HCT116 (cell line): ENCODE measurements at regions not wholly inside any gene's neighbourhood (a gene's known extent, or its start where the extent isn't known, plus 50 kb on each side); places are given as distances from the start of the nearest gene placed in this dataset.

ENCODE experiments used
- ATF3 ChIP-seq: IDR thresholded peaks from 2 replicates; pipeline ENCODE4 v1.6.1; 2012
- CEBPB ChIP-seq: IDR thresholded peaks from 2 replicates; pipeline ENCODE4 v1.6.1; 2012; ENCODE audit warnings: low read depth
- ELF1 ChIP-seq: IDR thresholded peaks from 2 replicates; pipeline ENCODE4 v1.6.1; 2012; ENCODE audit warnings: low read depth, borderline replicate concordance
- MAX ChIP-seq: IDR thresholded peaks from 2 replicates; pipeline ENCODE4 v1.6.1; 2012
- POLR2A ChIP-seq: IDR thresholded peaks from 2 replicates; pipeline ENCODE4 v1.7.0; 2011; ENCODE audit warnings: borderline replicate concordance; ENCODE audit not compliant: insufficient read depth, insufficient read length; ENCODE audit errors: extremely low read depth
- TCF7L2 ChIP-seq: IDR thresholded peaks from 2 replicates; pipeline ENCODE4 v1.7.0; 2011; ENCODE audit warnings: borderline replicate concordance, inconsistent platforms; ENCODE audit not compliant: insufficient read depth, insufficient read length; ENCODE audit errors: extremely low read depth
- YY1 ChIP-seq: IDR thresholded peaks from 2 replicates; pipeline ENCODE4 v1.6.1; 2011; ENCODE audit warnings: low read length, low read depth, moderate library complexity, mild to moderate bottlenecking; ENCODE audit not compliant: insufficient replicate concordance; ENCODE audit errors: extremely low read depth
- TF ChIP-seq, protein P1 (sequence below), 3 experiments: fragments of 200-600 bp in 1 of 3; sonication (generic) in 1 of 3; IDR thresholded peaks in 2 of 3; conservative IDR thresholded peaks in 1 of 3; 2 replicates each; pipeline ENCODE4 v1.5.1; 2012 to 2017; ENCODE audit warnings: low read depth in 2 of 3, low read length in 2 of 3, antibody characterized with exemption in 1 of 3, borderline replicate concordance in 1 of 3, control low read depth in 1 of 3, mild to moderate bottlenecking in 1 of 3, mixed read lengths in 1 of 3, mixed run types in 1 of 3, moderate library complexity in 1 of 3; ENCODE audit not compliant: insufficient read depth in 1 of 3

DNA sequence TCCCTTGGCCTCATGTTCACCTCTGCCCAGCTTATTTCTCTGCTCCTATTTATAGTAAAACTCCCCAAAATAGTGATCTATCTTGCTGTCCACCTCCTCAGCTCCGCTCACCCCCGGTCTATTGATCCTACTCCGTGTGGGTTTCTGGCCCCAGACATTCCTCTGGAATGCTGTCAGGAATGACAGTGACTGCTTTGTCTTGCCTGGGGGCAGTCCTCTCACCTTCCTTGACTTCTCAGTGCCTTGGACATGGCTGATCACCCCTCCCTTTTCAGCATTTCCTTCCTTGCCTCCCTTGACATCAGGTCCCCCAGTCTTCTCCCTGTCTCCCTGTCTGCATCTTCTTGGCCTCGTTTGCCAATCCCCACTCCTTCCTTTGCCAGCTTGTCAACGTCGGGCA is 108.1 kb upstream of the BACE2 start:
- TF ChIP-seq, protein P1, sequence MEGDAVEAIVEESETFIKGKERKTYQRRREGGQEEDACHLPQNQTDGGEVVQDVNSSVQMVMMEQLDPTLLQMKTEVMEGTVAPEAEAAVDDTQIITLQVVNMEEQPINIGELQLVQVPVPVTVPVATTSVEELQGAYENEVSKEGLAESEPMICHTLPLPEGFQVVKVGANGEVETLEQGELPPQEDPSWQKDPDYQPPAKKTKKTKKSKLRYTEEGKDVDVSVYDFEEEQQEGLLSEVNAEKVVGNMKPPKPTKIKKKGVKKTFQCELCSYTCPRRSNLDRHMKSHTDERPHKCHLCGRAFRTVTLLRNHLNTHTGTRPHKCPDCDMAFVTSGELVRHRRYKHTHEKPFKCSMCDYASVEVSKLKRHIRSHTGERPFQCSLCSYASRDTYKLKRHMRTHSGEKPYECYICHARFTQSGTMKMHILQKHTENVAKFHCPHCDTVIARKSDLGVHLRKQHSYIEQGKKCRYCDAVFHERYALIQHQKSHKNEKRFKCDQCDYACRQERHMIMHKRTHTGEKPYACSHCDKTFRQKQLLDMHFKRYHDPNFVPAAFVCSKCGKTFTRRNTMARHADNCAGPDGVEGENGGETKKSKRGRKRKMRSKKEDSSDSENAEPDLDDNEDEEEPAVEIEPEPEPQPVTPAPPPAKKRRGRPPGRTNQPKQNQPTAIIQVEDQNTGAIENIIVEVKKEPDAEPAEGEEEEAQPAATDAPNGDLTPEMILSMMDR (IDR thresholded peaks at IDR 0.05 in 2 of 3, conservative IDR thresholded peaks at IDR 0.05 in 1 of 3; ENCODE audit: borderline replicate concordance in 1 of 3, insufficient read depth in 1 of 3, low read depth in 2 of 3, low read length in 2 of 3) = no peak
- TF ChIP-seq POLR2A = no peak
- TF ChIP-seq ELF1 = no peak
- TF ChIP-seq MAX = no peak
- TF ChIP-seq YY1 = no peak
- TF ChIP-seq ATF3 = no peak
- TF ChIP-seq TCF7L2 = no peak
- no peak for TF ChIP-seq CEBPB
